Osteocyte (in vitro differentiated cells): ENCODE measurements at regions not wholly inside any gene's neighbourhood (a gene's known extent, or its start where the extent isn't known, plus 50 kb on each side); places are given as distances from the start of the nearest gene placed in this dataset.
"Not testable (repeated sequence)": the region's sequence is repeated elsewhere in the genome, so short reads cannot be mapped to it uniquely, and the experiment has no call there.

ENCODE experiments used
- DNase-seq: peaks from one replicate; pipeline ENCODE4 v3.0.0; 2021; ENCODE audit warnings: mixed read lengths; ENCODE audit not compliant: unreplicated experiment; ENCODE audit errors: extremely low spot score
- H3K27ac Mint-ChIP-seq: one replicate; pipeline ENCODE4 v1.8.0; 2021; ENCODE audit warnings: mild to moderate bottlenecking, mixed read lengths; ENCODE audit not compliant: unreplicated experiment
- H3K27me3 Mint-ChIP-seq: one replicate; pipeline ENCODE4 v1.8.0; 2021; ENCODE audit warnings: mixed read lengths; ENCODE audit not compliant: unreplicated experiment
- H3K36me3 Mint-ChIP-seq: one replicate; pipeline ENCODE4 v1.8.0; 2021; ENCODE audit warnings: mixed read lengths; ENCODE audit not compliant: unreplicated experiment
- H3K4me1 Mint-ChIP-seq: one replicate; pipeline ENCODE4 v1.8.0; 2021; ENCODE audit warnings: mixed read lengths; ENCODE audit not compliant: unreplicated experiment
- H3K4me3 Mint-ChIP-seq: one replicate; pipeline ENCODE4 v1.8.0; 2021; ENCODE audit warnings: mild to moderate bottlenecking, moderate library complexity, mixed read lengths; ENCODE audit not compliant: unreplicated experiment
- H3K9me3 Mint-ChIP-seq: one replicate; pipeline ENCODE4 v1.8.0; 2021; ENCODE audit warnings: mixed read lengths; ENCODE audit not compliant: unreplicated experiment
- CTCF ChIP-seq: fragments of 200-600 bp; sonication (generic); IDR thresholded peaks from 2 replicates; pipeline ENCODE4 v1.5.0; 2021; ENCODE audit warnings: antibody characterized with exemption, mild to moderate bottlenecking, moderate library complexity

- H3K9me3 Mint-ChIP-seq: peaks cover 18% of the 10 kb centered on the region
These were observed 130.5 kb downstream of the TENT5D start for GRCh38 chrX:80550722-80551121.

GRCh38 chrX:80556148-80556547 is 135.9 kb downstream of the TENT5D start:
- Mint-ChIP-seq H3K9me3 (peaks cover 24% of the 10 kb centered on the region), H3K36me3 (no peaks in the 10 kb centered on the region), H3K27me3 (no peaks in the 10 kb centered on the region), H3K27ac (no peak overlapping the region), H3K4me1 (no peaks in the 10 kb centered on the region), H3K4me3 (no peak overlapping the region)
- no peak for DNase-seq
- no peak for TF ChIP-seq CTCF

More at GRCh38 chrX:80550722-80551121, 130.5 kb downstream of the TENT5D start:
- Mint-ChIP-seq H3K36me3 (no peaks in the 10 kb centered on the region), H3K27ac (no peak overlapping the region), H3K27me3 (no peaks in the 10 kb centered on the region), H3K4me1 (no peaks in the 10 kb centered on the region), H3K4me3 (no peak overlapping the region)
- TF ChIP-seq CTCF: no peak
- no peak for DNase-seq

- Mint-ChIP-seq H3K27me3 (no peaks in the 10 kb centered on the region), H3K36me3 (no peaks in the 10 kb centered on the region), H3K27ac (no peak overlapping the region), H3K4me1 (no peaks in the 10 kb centered on the region), H3K9me3 (peaks cover 17% of the 10 kb centered on the region), H3K4me3 (no peak overlapping the region)
- no peak for DNase-seq
- no peak for TF ChIP-seq CTCF
These were observed 152.4 kb downstream of the TENT5D start for GRCh38 chrX:80572636-80573035.

GRCh38 chrX:80573275-80573674 is 153.0 kb downstream of the TENT5D start:
- no peak overlapping the region for H3K4me3 Mint-ChIP-seq
- peaks cover 15% of the 10 kb centered on the region for H3K9me3 Mint-ChIP-seq
- H3K36me3 Mint-ChIP-seq: no peaks in the 10 kb centered on the region

GRCh38 chrX:80574486-80575086 is 154.3 kb downstream of the TENT5D start:
- H3K27ac Mint-ChIP-seq, H3K4me1 Mint-ChIP-seq, H3K27me3 Mint-ChIP-seq, H3K4me3 Mint-ChIP-seq, DNase-seq, H3K36me3 Mint-ChIP-seq: not testable (repeated sequence)
- H3K9me3 Mint-ChIP-seq: peaks cover 11% of the 10 kb centered on the region

More at GRCh38 chrX:80573275-80573674, 153.0 kb downstream of the TENT5D start:
- Mint-ChIP-seq H3K27ac (no peak overlapping the region), H3K27me3 (no peaks in the 10 kb centered on the region), H3K4me1 (no peaks in the 10 kb centered on the region)
- DNase-seq: no peak
- TF ChIP-seq CTCF: no peak

GRCh38 chrX:80576267-80576666 is 156.0 kb downstream of the TENT5D start:
- H3K4me3 Mint-ChIP-seq: no peak overlapping the region
- DNase-seq: no peak
- no peak for TF ChIP-seq CTCF
- H3K4me1 Mint-ChIP-seq: no peaks in the 10 kb centered on the region
- no peaks in the 10 kb centered on the region for H3K27me3 Mint-ChIP-seq
- no peaks in the 10 kb centered on the region for H3K36me3 Mint-ChIP-seq
- H3K27ac Mint-ChIP-seq: no peak overlapping the region
- H3K9me3 Mint-ChIP-seq: peaks cover 11% of the 10 kb centered on the region
